Colonic mucosa (tissue), 4 donors: ENCODE measurements at regions not wholly inside any gene's neighbourhood (a gene's known extent, or its start where the extent isn't known, plus 50 kb on each side); places are given as distances from the start of the nearest gene placed in this dataset.

Experiments used
- DNase-seq: peaks from one replicate; pipeline ENCODE4 v3.0.0-alpha.2; 2020
- H3K27ac ChIP-seq: fragments of 200-600 bp; one replicate; pipeline ENCODE4 v1.8.0; 2021
- H3K27me3 ChIP-seq: fragments of 200-600 bp; one replicate; pipeline ENCODE4 v1.8.0; 2021
- H3K36me3 ChIP-seq: fragments of 200-600 bp; one replicate; pipeline ENCODE4 v1.8.0; 2021
- H3K4me1 ChIP-seq: fragments of 200-600 bp; one replicate; pipeline ENCODE4 v1.8.0; 2021; ENCODE audit warnings: mild to moderate bottlenecking
- H3K4me3 ChIP-seq: fragments of 200-600 bp; one replicate; pipeline ENCODE4 v1.8.0; 2021
- H3K9ac ChIP-seq, 2 donors: one replicate each; pipeline ENCODE4 v1.7.0; 2013; ENCODE audit warnings: control low read depth in 2 of 2, low read depth in 2 of 2, low read length in 2 of 2
- H3K9me3 ChIP-seq: fragments of 200-600 bp; one replicate; pipeline ENCODE4 v1.8.0; 2021
- intact Hi-C: fragments of 100-400 bp; cut with DNase I; formaldehyde crosslinking; loops from one replicate; pipeline ENCODE4 v1.14.1; 2022
- TF ChIP-seq, protein P1 (sequence below): fragments of 200-600 bp; IDR thresholded peaks from one replicate; pipeline ENCODE4 v1.8.0; 2022; ENCODE audit warnings: antibody characterized with exemption, mild to moderate bottlenecking
- donor health status: healthy.
- donor health status: DM: no; HTN: no; CAD: no.
- donor health status: DM: no; HTN: no; CAD: no.

DNA sequence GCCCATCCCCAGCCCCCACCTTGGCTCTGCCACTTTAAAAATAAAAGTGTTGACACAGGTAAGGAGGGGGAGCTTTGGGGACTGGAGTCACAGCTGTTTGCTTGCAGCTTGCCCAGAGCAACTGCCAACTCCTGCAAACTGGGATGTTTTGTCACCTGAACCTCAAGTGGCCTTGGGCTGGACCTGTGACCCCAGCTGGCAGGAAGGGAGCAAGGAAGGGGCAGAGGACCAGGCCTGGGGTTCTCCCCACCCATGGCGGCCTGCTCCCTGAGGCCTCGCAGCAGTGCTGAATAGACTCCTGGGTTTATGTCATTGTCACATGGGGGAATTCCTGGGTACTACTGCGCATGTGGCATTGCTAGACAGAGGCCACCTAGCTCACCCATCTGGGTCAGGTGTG lies 246.9 kb upstream of the TLE3 start:
- Histone ChIP-seq H3K36me3 (no peaks in the 10 kb centered on the region), H3K4me3 (no peak overlapping the region), H3K9me3 (no peaks in the 10 kb centered on the region), H3K9ac (no peak overlapping the region), H3K27me3 (no peaks in the 10 kb centered on the region), H3K27ac (no peak overlapping the region), H3K4me1 (no peaks in the 10 kb centered on the region)
- peak; percentile 13 for DNase-seq
- TF ChIP-seq, protein P1, sequence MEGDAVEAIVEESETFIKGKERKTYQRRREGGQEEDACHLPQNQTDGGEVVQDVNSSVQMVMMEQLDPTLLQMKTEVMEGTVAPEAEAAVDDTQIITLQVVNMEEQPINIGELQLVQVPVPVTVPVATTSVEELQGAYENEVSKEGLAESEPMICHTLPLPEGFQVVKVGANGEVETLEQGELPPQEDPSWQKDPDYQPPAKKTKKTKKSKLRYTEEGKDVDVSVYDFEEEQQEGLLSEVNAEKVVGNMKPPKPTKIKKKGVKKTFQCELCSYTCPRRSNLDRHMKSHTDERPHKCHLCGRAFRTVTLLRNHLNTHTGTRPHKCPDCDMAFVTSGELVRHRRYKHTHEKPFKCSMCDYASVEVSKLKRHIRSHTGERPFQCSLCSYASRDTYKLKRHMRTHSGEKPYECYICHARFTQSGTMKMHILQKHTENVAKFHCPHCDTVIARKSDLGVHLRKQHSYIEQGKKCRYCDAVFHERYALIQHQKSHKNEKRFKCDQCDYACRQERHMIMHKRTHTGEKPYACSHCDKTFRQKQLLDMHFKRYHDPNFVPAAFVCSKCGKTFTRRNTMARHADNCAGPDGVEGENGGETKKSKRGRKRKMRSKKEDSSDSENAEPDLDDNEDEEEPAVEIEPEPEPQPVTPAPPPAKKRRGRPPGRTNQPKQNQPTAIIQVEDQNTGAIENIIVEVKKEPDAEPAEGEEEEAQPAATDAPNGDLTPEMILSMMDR: no peak
- intact Hi-C loops: no loop called here

DNA sequence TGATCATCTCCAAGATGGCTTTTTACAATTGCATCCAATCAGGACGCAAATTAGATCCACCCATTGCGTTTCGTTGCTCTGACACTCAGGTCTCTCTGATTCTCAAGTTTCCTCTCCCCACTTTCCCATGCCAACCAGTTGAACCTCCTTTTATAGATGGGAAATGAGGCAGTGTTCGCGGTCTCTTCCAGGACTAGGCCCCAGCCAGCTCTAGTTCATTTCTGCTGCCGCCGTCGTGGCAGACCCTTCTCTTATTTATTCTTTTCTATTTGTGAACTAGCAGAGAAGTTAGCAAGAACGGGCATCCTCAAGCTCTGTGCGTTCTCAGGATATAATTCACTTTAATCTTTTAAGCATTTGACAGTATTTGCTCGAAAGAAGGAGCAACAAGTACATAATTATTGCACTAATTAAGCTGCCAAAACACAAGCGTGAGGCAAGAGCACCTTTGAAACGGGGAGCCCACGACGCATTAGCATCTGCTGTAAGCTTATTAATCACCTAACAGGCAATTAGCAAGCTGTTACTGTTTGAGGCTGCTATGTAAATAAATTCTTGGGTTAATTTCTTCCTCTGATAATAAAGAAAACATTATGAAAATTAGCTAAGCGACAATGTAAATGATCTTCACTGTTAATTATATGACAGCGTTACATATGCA lies 246.4 kb upstream of the TLE3 start:
- H3K4me1 ChIP-seq: no peaks in the 10 kb centered on the region
- no peaks in the 10 kb centered on the region for H3K27me3 ChIP-seq
- peak; percentile 6 for DNase-seq
- no peak overlapping the region for H3K27ac ChIP-seq
- intact Hi-C loops: no loop called here
- no peak overlapping the region for H3K4me3 ChIP-seq
- H3K9ac ChIP-seq: no peak overlapping the region
- no peaks in the 10 kb centered on the region for H3K9me3 ChIP-seq
- TF ChIP-seq, protein P1: no peak
- H3K36me3 ChIP-seq: no peaks in the 10 kb centered on the region

DNA sequence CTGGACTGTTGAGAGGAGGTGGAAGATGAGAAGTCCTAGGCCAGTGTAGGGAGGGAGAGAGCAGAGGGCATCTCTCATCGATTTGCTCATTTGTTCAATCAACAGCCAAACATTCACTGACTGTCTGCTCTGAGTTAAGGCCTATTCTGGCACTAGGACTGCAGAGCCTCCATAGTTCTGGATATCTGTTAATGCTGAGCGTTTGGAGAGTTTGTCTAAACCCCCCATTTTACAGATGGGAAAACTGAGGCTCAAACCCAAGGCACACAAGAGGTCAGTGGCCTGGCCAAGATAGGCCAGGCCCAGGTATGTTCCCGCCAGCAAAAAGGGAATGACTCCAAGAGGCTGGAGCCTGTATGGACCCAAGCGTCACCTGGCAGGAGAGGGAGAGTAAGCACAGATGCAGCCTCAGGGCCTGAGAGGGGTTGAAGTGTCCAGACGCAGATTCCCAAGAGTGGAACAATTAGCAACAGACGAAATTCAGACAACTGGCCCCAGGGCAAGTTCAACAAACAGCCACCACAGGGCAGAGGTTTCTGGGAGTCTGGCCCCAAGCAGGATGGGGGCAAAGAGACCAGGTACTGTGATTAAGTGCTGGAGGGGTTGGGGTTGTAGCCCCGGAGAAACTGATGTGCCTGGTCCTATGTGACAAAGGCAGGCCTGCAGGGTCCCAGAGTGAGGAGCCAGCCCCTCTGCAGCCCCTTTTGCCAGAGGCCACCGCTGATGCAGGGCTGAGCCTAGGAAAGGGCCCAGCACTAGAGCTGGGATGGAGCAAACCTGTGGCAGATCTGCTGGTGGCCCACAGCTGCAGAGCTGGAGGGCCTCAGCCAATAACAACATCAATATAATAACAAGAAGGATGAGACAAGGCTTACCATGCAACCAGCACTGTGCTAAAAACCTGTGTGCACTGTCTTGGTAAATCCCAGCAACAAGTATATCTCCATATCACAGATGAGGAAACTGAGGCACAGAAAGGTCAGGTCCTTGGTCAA lies 245.1 kb upstream of the TLE3 start:
- TF ChIP-seq, protein P1: no peak
- H3K4me3 ChIP-seq: no peak overlapping the region
- H3K9me3 ChIP-seq: no peaks in the 10 kb centered on the region
- intact Hi-C loops: no loop called here
- no peak overlapping the region for H3K27ac ChIP-seq
- peak; percentile 8 for DNase-seq
- no peaks in the 10 kb centered on the region for H3K36me3 ChIP-seq
- H3K27me3 ChIP-seq: no peaks in the 10 kb centered on the region
- no peak overlapping the region for H3K9ac ChIP-seq
- no peaks in the 10 kb centered on the region for H3K4me1 ChIP-seq

DNA sequence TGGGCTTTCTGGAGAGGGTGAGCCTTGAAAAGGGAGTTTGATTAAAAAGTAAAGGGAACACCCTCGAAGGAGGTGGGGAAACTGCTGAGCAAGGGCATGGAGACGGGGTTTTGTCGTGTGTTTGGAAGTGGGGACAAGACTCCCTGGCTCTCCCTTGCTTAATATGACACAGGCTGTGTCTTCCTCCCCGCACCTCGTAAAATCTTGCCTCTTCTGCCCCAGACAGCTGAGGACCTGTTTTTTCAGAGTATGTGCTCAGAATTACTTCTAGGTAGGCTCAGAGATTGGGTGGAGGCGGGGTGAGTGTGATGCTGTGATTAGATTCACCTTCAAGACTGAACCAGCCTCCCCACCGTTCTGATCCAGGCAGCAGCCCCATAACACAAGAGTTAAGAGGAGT lies 244.4 kb upstream of the TLE3 start:
- Histone ChIP-seq H3K4me3 (no peak overlapping the region), H3K27me3 (no peaks in the 10 kb centered on the region), H3K4me1 (no peaks in the 10 kb centered on the region), H3K9me3 (no peaks in the 10 kb centered on the region), H3K36me3 (no peaks in the 10 kb centered on the region), H3K9ac (no peak overlapping the region), H3K27ac (no peak overlapping the region)
- peak; percentile 11 for DNase-seq
- intact Hi-C loops: no loop called here
- TF ChIP-seq, protein P1: no peak

DNA sequence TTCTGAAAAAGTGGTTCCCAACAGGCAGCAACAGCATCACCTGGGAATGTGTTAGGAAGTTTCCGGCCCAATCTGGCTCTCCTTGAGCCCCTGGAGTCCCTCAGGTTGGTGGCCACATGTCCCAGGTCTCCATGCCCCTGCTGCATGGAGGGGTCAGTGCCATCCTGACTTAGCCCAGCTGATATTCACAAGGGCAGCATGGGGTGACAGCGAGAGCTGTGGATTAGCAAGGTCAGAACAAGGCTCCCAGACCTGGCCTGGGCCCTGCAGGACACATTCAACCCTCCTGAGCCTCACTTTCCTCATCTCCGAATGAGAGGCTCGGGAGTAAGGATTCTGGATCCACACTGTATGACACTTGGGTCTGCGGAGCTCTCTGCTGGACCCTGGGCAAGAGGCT lies 243.8 kb upstream of the TLE3 start:
- no peak overlapping the region for H3K4me3 ChIP-seq
- H3K9me3 ChIP-seq: no peaks in the 10 kb centered on the region
- no peak overlapping the region for H3K9ac ChIP-seq
- DNase-seq: no peak
- intact Hi-C loops: no loop called here
- no peaks in the 10 kb centered on the region for H3K4me1 ChIP-seq
- TF ChIP-seq, protein P1: no peak
- no peaks in the 10 kb centered on the region for H3K36me3 ChIP-seq
- no peaks in the 10 kb centered on the region for H3K27me3 ChIP-seq
- no peak overlapping the region for H3K27ac ChIP-seq
